HG03135 (cell line): ENCODE measurements at regions not wholly inside any gene's neighbourhood (a gene's known extent, or its start where the extent isn't known, plus 50 kb on each side); places are given as distances from the start of the nearest gene placed in this dataset.

Experiments
- ATAC-seq: cut with Tn5 transposase; IDR thresholded peaks from one replicate; pipeline ENCODE4 v1.9.1; 2021; ENCODE audit warnings: mild to moderate bottlenecking, moderate library complexity; ENCODE audit not compliant: unreplicated experiment

GRCh38 chr5:67400752-67401151, 204.2 kb upstream of the CD180 start:
- no peak for ATAC-seq

- ATAC-seq: no peak
These were observed 199.3 kb upstream of the CD180 start for GRCh38 chr5:67395790-67396418.

- no peak for ATAC-seq
These were observed 196.6 kb upstream of the CD180 start for GRCh38 chr5:67393211-67393610.

GRCh38 chr5:67390935-67391334, 194.3 kb upstream of the CD180 start:
- no peak for ATAC-seq

- ATAC-seq: no peak
These were observed 186.9 kb upstream of the CD180 start for GRCh38 chr5:67383451-67383850.

GRCh38 chr5:67381236-67381880, 184.8 kb upstream of the CD180 start:
- no peak for ATAC-seq

- ATAC-seq: no peak
These were observed 183.8 kb upstream of the CD180 start for GRCh38 chr5:67380431-67380830.

- ATAC-seq: no peak
These were observed 183.2 kb upstream of the CD180 start for GRCh38 chr5:67379753-67380152.

- no peak for ATAC-seq
These were observed 181.7 kb upstream of the CD180 start for GRCh38 chr5:67378256-67378655.

GRCh38 chr5:67377631-67378030, 181.0 kb upstream of the CD180 start:
- no peak for ATAC-seq

GRCh38 chr5:67375606-67376005, 179.0 kb upstream of the CD180 start:
- ATAC-seq: no peak

GRCh38 chr5:67374378-67374777, 177.8 kb upstream of the CD180 start:
- ATAC-seq: no peak

- ATAC-seq: no peak
These were observed 176.9 kb upstream of the CD180 start for GRCh38 chr5:67373518-67373917.

GRCh38 chr5:67372887-67373286, 176.3 kb upstream of the CD180 start:
- no peak for ATAC-seq

- no peak for ATAC-seq
These were observed 175.3 kb upstream of the CD180 start for GRCh38 chr5:67371924-67372323.

GRCh38 chr5:67366691-67367395, 170.2 kb upstream of the CD180 start:
- ATAC-seq: no peak

- ATAC-seq: no peak
These were observed 169.7 kb upstream of the CD180 start for GRCh38 chr5:67366276-67366675.

GRCh38 chr5:67364381-67364970, 167.9 kb upstream of the CD180 start:
- no peak for ATAC-seq

- ATAC-seq: no peak
These were observed 167.4 kb upstream of the CD180 start for GRCh38 chr5:67363963-67364362.

GRCh38 chr5:67363180-67363709, 166.6 kb upstream of the CD180 start:
- ATAC-seq: no peak

GRCh38 chr5:67361932-67362729, 165.5 kb upstream of the CD180 start:
- no peak for ATAC-seq
